IMR-90 (cell line): ENCODE measurements at regions not wholly inside any gene's neighbourhood (a gene's known extent, or its start where the extent isn't known, plus 50 kb on each side); places are given as distances from the start of the nearest gene placed in this dataset.

Source experiments
- ATAC-seq: fragments of 200-7000 bp; cut with Tn5 transposase; 2 replicates; pipeline ENCODE4 v1.9.1; 2020; ENCODE audit warnings: low read depth, mild to moderate bottlenecking, moderate library complexity
- BruUV-seq: library from RNA; stranded (reverse); fragments of 400-500 nt; replicated peaks from 2 replicates; lab custom pipeline; 2021; lab: Mats Ljungman, UMichigan
- CTCF ChIA-PET: fragments of 300-600 bp; formaldehyde crosslinking; extraction: SDS; loops from one replicate; lab custom pipeline; 2021; ENCODE audit warnings: antibody characterized with exemption; lab: Yijun Ruan, JAX
- POLR2A ChIA-PET: fragments of 300-600 bp; sonication (Branson Sonifier 250); formaldehyde crosslinking; loops from one replicate; lab custom pipeline; 2022; ENCODE audit warnings: antibody characterized with exemption; ENCODE audit not compliant: unreplicated experiment; lab: Charles Lee
- DNase-seq: peaks from one replicate; pipeline ENCODE4 v3.0.0; 2013
- H2AFZ ChIP-seq: replicated peaks from 2 replicates; pipeline ENCODE3; 2013; ENCODE audit warnings: low read length, mild to moderate bottlenecking; ENCODE audit not compliant: poor library complexity
- H2AK5ac ChIP-seq: 2 replicates; pipeline ENCODE4 v1.6.1; 2013; ENCODE audit warnings: low read depth, low read length, inconsistent platforms
- H2AK9ac ChIP-seq: replicated peaks from 2 replicates; pipeline ENCODE3; 2013; ENCODE audit warnings: mild to moderate bottlenecking, low read depth, low read length, moderate library complexity; ENCODE audit not compliant: poor library complexity
- H2BK120ac ChIP-seq: 2 replicates; pipeline ENCODE4 v1.6.1; 2013; ENCODE audit warnings: low read depth, low read length, inconsistent platforms
- H2BK15ac ChIP-seq: 3 replicates; pipeline ENCODE4 v1.6.1; 2013; ENCODE audit warnings: low read depth, low read length, inconsistent platforms
- H2BK20ac ChIP-seq: 2 replicates; pipeline ENCODE4 v1.6.1; 2013; ENCODE audit warnings: low read depth, mild to moderate bottlenecking, inconsistent platforms, low read length, moderate library complexity
- H2BK5ac ChIP-seq: 2 replicates; pipeline ENCODE4 v1.6.1; 2013; ENCODE audit warnings: mild to moderate bottlenecking, low read depth, low read length, inconsistent platforms; ENCODE audit not compliant: poor library complexity, severe bottlenecking
- H3K14ac ChIP-seq: replicated peaks from 2 replicates; pipeline ENCODE4 v1.6.1; 2013; ENCODE audit warnings: low read depth, low read length, inconsistent platforms
- H3K18ac ChIP-seq: 2 replicates; pipeline ENCODE4 v1.6.1; 2013; ENCODE audit warnings: low read depth, low read length, control low read depth
- H3K23ac ChIP-seq: 2 replicates; pipeline ENCODE4 v1.6.1; 2013; ENCODE audit warnings: low read depth, low read length, inconsistent platforms
- H3K27ac ChIP-seq: 2 replicates; pipeline ENCODE4 v1.5.1; 2013; ENCODE audit warnings: mild to moderate bottlenecking, control low read depth, low read length; ENCODE audit not compliant: insufficient read depth
- H3K27me3 ChIP-seq: 2 replicates; pipeline ENCODE4 v1.6.1; 2013; ENCODE audit warnings: low read length; ENCODE audit not compliant: control insufficient read depth, insufficient read depth
- H3K36me3 ChIP-seq: 2 replicates; pipeline ENCODE4 v1.6.1; 2013; ENCODE audit warnings: low read length, mixed read lengths; ENCODE audit not compliant: control insufficient read depth, insufficient read depth
- H3K4ac ChIP-seq: 2 replicates; pipeline ENCODE4 v1.6.1; 2013; ENCODE audit warnings: low read depth, low read length, inconsistent platforms
- H3K4me1 ChIP-seq: 2 replicates; pipeline ENCODE4 v1.6.1; 2013; ENCODE audit warnings: low read length, mixed read lengths; ENCODE audit not compliant: control insufficient read depth, insufficient read depth
- H3K4me2 ChIP-seq: 2 replicates; pipeline ENCODE4 v1.6.1; 2013; ENCODE audit warnings: low read depth, mild to moderate bottlenecking, control low read depth, low read length, moderate library complexity
- H3K4me3 ChIP-seq: 2 replicates; pipeline ENCODE4 v1.5.1; 2013; ENCODE audit warnings: low read depth, mild to moderate bottlenecking, control low read depth, low read length, moderate library complexity; ENCODE audit not compliant: insufficient read depth
- H3K56ac ChIP-seq: 2 replicates; pipeline ENCODE4 v1.6.1; 2013; ENCODE audit warnings: low read length, inconsistent platforms; ENCODE audit not compliant: insufficient read depth; ENCODE audit errors: extremely low read depth
- H3K79me1 ChIP-seq, 2 experiments: 2 replicates each; pipeline ENCODE4 v1.6.1; 2013; ENCODE audit warnings: low read length in 2 of 2, inconsistent platforms in 1 of 2, low read depth in 1 of 2
- H3K9ac ChIP-seq: 2 replicates; pipeline ENCODE4 v1.6.1; 2013; ENCODE audit warnings: low read depth, low read length, control low read depth
- H3K9me1 ChIP-seq: 2 replicates; pipeline ENCODE4 v1.6.1; 2013; ENCODE audit warnings: low read length, inconsistent platforms; ENCODE audit not compliant: insufficient read depth
- H3K9me3 ChIP-seq: 2 replicates; pipeline ENCODE4 v1.6.1; 2013; ENCODE audit warnings: low read length; ENCODE audit not compliant: control insufficient read depth, insufficient read depth
- H4K20me1 ChIP-seq: 2 replicates; pipeline ENCODE4 v1.6.1; 2013; ENCODE audit warnings: low read length, inconsistent platforms; ENCODE audit not compliant: insufficient read depth
- H4K5ac ChIP-seq: 2 replicates; pipeline ENCODE4 v1.6.1; 2013; ENCODE audit warnings: mild to moderate bottlenecking, low read depth, low read length, control low read depth
- H4K8ac ChIP-seq, 2 experiments: 2 replicates each; pipeline ENCODE4 v1.6.1; 2013; ENCODE audit warnings: low read depth in 2 of 2, low read length in 2 of 2, control low read depth in 1 of 2, inconsistent platforms in 1 of 2
- H4K91ac ChIP-seq: 2 replicates; pipeline ENCODE4 v1.6.1; 2013; ENCODE audit warnings: low read depth, low read length, inconsistent platforms; ENCODE audit not compliant: insufficient read depth
- BHLHE40 ChIP-seq: fragments of 150-350 bp; IDR thresholded peaks from 2 replicates; pipeline ENCODE4 v1.6.1; 2016; ENCODE audit warnings: mild to moderate bottlenecking, low read depth, low read length
- CEBPB ChIP-seq: IDR thresholded peaks from 2 replicates; pipeline ENCODE4 v1.6.1; 2012; ENCODE audit warnings: low read depth, low read length, improper control_type of control experiment
- CHD1 ChIP-seq: IDR thresholded peaks from 2 replicates; pipeline ENCODE4 v1.6.1; 2012; ENCODE audit warnings: low read depth, low read length, improper control_type of control experiment
- ELK1 ChIP-seq: fragments of 150-350 bp; IDR thresholded peaks from 2 replicates; pipeline ENCODE4 v1.6.1; 2016; ENCODE audit warnings: low read depth, mild to moderate bottlenecking, low read length, moderate library complexity, borderline replicate concordance
- FOS ChIP-seq: fragments of 150-350 bp; IDR thresholded peaks from 2 replicates; pipeline ENCODE4 v1.6.1; 2016; ENCODE audit warnings: low read depth, low read length
- MAFK ChIP-seq: IDR thresholded peaks from 2 replicates; pipeline ENCODE4 v1.6.1; 2012; ENCODE audit warnings: low read depth, low read length, improper control_type of control experiment
- MAZ ChIP-seq: IDR thresholded peaks from 2 replicates; pipeline ENCODE4 v1.6.1; 2012; ENCODE audit warnings: low read depth, mild to moderate bottlenecking, low read length, improper control_type of control experiment, moderate library complexity, borderline replicate concordance
- MXI1 ChIP-seq: IDR thresholded peaks from 2 replicates; pipeline ENCODE4 v1.6.1; 2012; ENCODE audit warnings: low read depth, mild to moderate bottlenecking, low read length, moderate library complexity, borderline replicate concordance
- NFE2L2 ChIP-seq: fragments of 150-350 bp; IDR thresholded peaks from 2 replicates; pipeline ENCODE4 v1.6.1; 2016; ENCODE audit warnings: low read depth, mild to moderate bottlenecking, low read length
- POLR2A ChIP-seq: IDR thresholded peaks from 2 replicates; pipeline ENCODE4 v1.6.1; 2012; ENCODE audit warnings: mild to moderate bottlenecking, low read depth, low read length
- RAD21 ChIP-seq: IDR thresholded peaks from 2 replicates; pipeline ENCODE4 v1.6.1; 2012; ENCODE audit warnings: low read length, improper control_type of control experiment
- RCOR1 ChIP-seq: IDR thresholded peaks from 2 replicates; pipeline ENCODE4 v1.6.1; 2012; ENCODE audit warnings: mild to moderate bottlenecking, low read length, improper control_type of control experiment; ENCODE audit not compliant: insufficient replicate concordance
- RFX5 ChIP-seq: IDR thresholded peaks from 2 replicates; pipeline ENCODE4 v1.8.0; 2012; ENCODE audit warnings: low read depth, mild to moderate bottlenecking, low read length, moderate library complexity
- SMC3 ChIP-seq: fragments of 150-350 bp; IDR thresholded peaks from 2 replicates; pipeline ENCODE4 v1.6.1; 2016; ENCODE audit warnings: low read depth, mild to moderate bottlenecking, antibody characterized with exemption, low read length, moderate library complexity
- USF2 ChIP-seq: fragments of 150-350 bp; IDR thresholded peaks from 2 replicates; pipeline ENCODE4 v1.6.1; 2017; ENCODE audit warnings: mild to moderate bottlenecking, antibody characterized with exemption, low read length, low read depth
- WGBS, 2 experiments: methylation state at CpG; one replicate each; pipeline versions ENCODE4 v1.1.5 to v1.1.7; 2013; ENCODE audit warnings: missing lambda C conversion rate in 2 of 2; ENCODE audit not compliant: insufficient read length in 1 of 2; ENCODE audit errors: extremely low coverage in 2 of 2; 5-methylcytosine and 5-hydroxymethylcytosine counted together
- dilution Hi-C: fragments of 300-500 bp; cut with HindIII; formaldehyde crosslinking; loops from one replicate; pipeline ENCODE4 v1.14.3; 2018; ENCODE audit warnings: low sequenced_read_pairs; ENCODE audit not compliant: unreplicated experiment
- in situ Hi-C: fragments of 300-500 bp; cut with MboI; formaldehyde crosslinking; loops from 3 replicates; pipeline ENCODE4 v1.14.3; 2019; ENCODE audit warnings: low sequenced_read_pairs, inconsistent platforms, mixed read lengths
- intact Hi-C: fragments of 100-400 bp; cut with micrococcal nuclease; formaldehyde crosslinking; loops from 2 replicates; pipeline ENCODE4 v1.10.0; 2022
- TF ChIP-seq, protein P1 (sequence below): conservative IDR thresholded peaks from 2 replicates; pipeline ENCODE4 v1.5.1; 2012; ENCODE audit warnings: mild to moderate bottlenecking, low read depth, low read length, improper control_type of control experiment

- Histone ChIP-seq H3K9ac (no peak overlapping the region), H3K9me1 (no peaks in the 10 kb centered on the region), H3K79me1 (no peaks in the 10 kb centered on the region), H3K27me3 (no peaks in the 10 kb centered on the region), H4K20me1 (no peaks in the 10 kb centered on the region), H4K8ac (no peak overlapping the region), H2BK15ac (no peak overlapping the region), H2BK120ac (no peak overlapping the region), H4K91ac (no peak overlapping the region), H3K4ac (no peak overlapping the region), H2BK20ac (no peak overlapping the region), H2AFZ (no peak overlapping the region), H3K9me3 (no peaks in the 10 kb centered on the region), H3K14ac (no peak overlapping the region), H2AK9ac (no peak overlapping the region), H3K36me3 (no peaks in the 10 kb centered on the region), H3K56ac (no peak overlapping the region), H2BK5ac (no peak overlapping the region), H3K4me1 (no peaks in the 10 kb centered on the region), H3K4me2 (no peak overlapping the region), H3K4me3 (no peak overlapping the region), H3K18ac (no peak overlapping the region), H3K23ac (no peak overlapping the region), H4K5ac (no peak overlapping the region), H3K27ac (no peak overlapping the region), H2AK5ac (no peak overlapping the region)
- no CpG with 5 or more reads among the region's 2 CpGs for WGBS, 2 experiments
- intact Hi-C loops (no loop called here), in situ Hi-C loops (no loop called here), dilution Hi-C loops (no loop called here)
- ATAC-seq (no peak), DNase-seq (no peak)
- ChIA-PET POLR2A (no interaction called here), CTCF (no interaction called here)
- no peak for TF ChIP-seq MAFK
- TF ChIP-seq NFE2L2 = no peak
- TF ChIP-seq CEBPB = no peak
- TF ChIP-seq BHLHE40 = no peak
- no peak for TF ChIP-seq ELK1
- TF ChIP-seq, protein P1, sequence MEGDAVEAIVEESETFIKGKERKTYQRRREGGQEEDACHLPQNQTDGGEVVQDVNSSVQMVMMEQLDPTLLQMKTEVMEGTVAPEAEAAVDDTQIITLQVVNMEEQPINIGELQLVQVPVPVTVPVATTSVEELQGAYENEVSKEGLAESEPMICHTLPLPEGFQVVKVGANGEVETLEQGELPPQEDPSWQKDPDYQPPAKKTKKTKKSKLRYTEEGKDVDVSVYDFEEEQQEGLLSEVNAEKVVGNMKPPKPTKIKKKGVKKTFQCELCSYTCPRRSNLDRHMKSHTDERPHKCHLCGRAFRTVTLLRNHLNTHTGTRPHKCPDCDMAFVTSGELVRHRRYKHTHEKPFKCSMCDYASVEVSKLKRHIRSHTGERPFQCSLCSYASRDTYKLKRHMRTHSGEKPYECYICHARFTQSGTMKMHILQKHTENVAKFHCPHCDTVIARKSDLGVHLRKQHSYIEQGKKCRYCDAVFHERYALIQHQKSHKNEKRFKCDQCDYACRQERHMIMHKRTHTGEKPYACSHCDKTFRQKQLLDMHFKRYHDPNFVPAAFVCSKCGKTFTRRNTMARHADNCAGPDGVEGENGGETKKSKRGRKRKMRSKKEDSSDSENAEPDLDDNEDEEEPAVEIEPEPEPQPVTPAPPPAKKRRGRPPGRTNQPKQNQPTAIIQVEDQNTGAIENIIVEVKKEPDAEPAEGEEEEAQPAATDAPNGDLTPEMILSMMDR = no peak
- TF ChIP-seq CHD1 = no peak
- TF ChIP-seq MAZ = no peak
- no peak for TF ChIP-seq RFX5
- no peak for TF ChIP-seq USF2
- no peak for TF ChIP-seq RAD21
- TF ChIP-seq RCOR1 = no peak
- no peak for TF ChIP-seq FOS
- no peak for TF ChIP-seq POLR2A
- TF ChIP-seq MXI1 = no peak
- no peak for TF ChIP-seq SMC3
- BruUV-seq = no TSS peak
Measured at GRCh38 chr3:70789878-70790277, 477.4 kb upstream of the MDFIC2 start.
